HG02884 (cell line): ENCODE measurements at regions not wholly inside any gene's neighbourhood (a gene's known extent, or its start where the extent isn't known, plus 50 kb on each side); places are given as distances from the start of the nearest gene placed in this dataset.

Experiments
- ATAC-seq: cut with Tn5 transposase; IDR thresholded peaks from one replicate; pipeline ENCODE4 v1.9.1; 2021; ENCODE audit warnings: mild to moderate bottlenecking, moderate library complexity; ENCODE audit not compliant: unreplicated experiment

- ATAC-seq = no peak
Measured at GRCh38 chr1:199857108-199857507, 170.4 kb upstream of the NR5A2 start.

DNA sequence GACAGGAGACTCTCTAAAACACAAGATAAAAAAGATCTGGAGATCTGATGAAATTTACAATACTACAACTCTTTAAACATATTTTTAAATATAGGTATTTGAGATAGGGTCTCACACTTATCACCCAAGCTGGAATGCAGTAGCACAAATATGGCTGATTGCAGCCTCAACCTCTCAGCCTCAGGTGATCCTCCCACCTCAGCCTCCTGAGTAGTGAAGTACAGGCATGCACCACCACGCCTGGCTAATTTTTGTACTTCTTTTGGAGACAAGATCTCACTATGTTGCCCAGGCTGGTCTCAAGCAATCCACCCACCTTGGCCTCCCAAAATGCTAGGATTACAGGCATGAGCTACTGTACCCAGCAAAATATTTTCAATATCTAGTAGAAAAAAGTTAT, 170.0 kb upstream of the NR5A2 start:
- ATAC-seq = no peak

DNA sequence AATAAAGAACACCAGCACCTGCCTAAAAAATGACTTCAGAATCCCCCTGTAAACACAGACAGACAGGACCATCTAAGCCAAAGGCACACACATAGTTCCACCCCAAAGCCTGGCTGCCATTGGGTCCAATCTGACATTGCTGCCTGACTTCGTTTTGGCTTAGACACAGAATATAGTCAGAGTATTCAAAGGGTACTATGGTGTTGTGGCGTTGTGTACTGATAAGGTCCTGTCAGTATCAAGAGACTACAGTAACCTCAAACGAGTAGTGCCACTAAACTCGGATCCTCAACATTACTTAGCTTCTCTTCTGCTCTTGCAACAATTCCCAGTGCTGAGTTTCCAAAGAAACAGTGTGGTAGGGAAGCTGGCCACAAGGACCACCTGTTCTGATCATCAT, 169.3 kb upstream of the NR5A2 start:
- no peak for ATAC-seq

GRCh38 chr1:199858856-199859255, 168.7 kb upstream of the NR5A2 start:
- no peak for ATAC-seq

DNA sequence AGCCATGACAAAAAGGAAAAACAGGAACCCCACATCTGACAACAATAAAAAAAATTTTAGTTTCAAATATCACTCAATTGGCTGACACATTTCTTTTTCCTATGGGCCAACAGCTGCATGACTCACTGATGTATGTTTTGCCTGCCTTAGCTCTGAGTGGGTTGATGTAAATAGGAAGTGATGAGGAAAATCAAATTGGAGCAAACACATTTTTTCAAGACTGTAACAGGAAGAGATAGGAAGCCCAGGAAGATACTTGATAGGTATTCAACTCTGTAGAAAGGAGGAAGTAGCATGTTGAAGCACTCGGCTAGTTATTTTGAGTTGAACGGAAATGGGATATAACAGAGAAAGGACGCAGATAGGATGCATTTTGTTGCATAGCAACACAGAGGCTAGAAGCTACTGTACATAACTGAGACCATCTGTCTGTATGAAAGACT, 168.0 kb upstream of the NR5A2 start:
- no peak for ATAC-seq

- ATAC-seq = no peak
Measured at GRCh38 chr1:199861020-199861795, 166.3 kb upstream of the NR5A2 start.

DNA sequence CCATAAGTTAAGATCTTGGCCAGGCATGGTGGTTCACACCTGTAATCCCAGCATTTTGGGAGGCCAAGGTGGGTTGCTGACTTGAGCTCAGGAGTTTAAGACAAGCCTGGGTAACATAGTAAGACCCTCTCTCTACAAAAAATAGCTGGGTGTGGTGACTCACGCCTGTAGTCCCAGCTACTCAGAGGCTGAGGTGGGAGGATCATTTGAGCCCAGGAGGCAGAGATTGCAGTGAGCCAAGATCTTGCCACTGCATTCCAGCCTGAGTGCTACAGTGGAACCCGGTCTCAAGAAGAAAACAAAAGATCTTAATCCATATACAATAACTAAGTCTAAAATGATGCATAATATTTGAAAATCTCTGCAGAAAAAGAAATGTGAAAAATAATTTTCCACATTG, 165.5 kb upstream of the NR5A2 start:
- ATAC-seq = no peak

DNA sequence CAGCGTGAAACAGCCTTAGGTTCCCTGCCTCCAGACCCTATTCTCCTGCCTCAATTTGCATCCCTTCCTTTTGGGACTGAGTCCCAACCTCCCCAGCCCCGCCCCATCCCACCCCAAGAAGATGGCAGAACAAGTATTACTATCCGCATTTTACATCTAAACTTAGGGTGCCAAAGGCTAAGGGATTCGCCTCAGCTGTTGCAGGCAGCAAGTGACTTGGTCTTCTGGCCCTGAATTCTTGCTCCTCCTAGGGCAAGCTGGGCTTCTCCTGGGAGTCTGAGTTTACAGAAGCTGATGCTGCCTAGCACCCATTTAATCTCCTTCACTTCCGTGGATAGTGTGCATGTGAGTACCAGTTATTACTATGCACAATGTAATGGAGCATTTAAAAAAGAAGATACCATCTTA, 161.3 kb upstream of the NR5A2 start:
- ATAC-seq = no peak

DNA sequence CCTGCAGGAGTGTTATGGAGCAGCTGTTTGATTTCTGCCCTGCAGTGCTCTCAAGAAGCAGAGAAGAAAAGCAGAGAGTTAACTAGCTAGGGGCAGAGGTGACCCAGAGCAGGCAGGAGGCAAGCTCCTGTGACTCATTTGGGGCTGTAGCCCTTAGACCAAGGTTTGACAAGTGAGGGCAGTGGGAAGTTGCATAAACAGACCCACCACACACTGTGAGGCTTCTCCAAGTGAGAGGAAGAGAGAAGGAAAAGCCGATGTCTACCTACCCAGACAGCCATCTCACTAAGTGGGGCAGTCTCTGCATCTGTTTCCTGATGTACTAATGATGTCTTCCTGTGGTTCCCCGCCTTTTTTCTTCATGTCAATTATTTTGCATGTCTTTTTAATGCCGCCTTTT, 159.9 kb upstream of the NR5A2 start:
- no peak for ATAC-seq

GRCh38 chr1:199868777-199869176, 158.7 kb upstream of the NR5A2 start:
- ATAC-seq = no peak

DNA sequence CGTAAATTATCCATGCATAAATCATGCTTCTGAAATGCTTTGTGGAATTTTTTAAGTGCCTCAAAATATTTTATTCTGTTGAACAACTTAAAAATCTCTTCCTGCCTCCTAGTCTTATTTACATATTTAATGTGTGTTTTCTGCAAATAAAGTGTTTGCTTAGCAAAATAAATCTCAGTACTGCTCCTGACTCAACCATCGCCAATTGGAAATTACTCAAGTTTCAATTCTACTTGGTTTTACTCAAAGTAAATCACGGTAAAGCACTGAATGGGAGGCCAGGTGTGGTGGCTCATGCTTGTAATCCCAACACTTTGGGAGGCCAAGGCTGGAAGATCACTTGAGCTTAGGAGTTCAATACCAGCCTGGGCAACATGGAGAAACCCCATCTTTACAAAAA, 152.2 kb upstream of the NR5A2 start:
- ATAC-seq = no peak

DNA sequence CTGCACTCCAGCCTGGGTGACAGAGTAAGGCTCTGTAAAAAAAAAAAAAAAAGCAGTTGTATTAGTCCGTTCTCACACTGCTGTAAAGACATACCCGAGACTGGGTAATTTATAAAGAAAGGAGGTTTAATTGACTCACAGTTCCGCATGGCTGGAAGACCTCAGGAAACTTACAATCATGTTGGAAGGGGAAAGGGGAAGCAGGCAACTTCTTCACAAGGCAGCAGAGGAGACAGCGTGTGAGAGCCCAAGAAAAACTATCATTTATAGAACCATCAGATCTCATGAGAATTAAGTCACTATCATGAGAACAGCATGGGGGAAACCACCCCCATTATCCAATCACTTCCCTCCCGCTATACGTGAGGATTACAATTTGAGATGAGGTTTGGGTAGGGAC, 151.7 kb upstream of the NR5A2 start:
- no peak for ATAC-seq

DNA sequence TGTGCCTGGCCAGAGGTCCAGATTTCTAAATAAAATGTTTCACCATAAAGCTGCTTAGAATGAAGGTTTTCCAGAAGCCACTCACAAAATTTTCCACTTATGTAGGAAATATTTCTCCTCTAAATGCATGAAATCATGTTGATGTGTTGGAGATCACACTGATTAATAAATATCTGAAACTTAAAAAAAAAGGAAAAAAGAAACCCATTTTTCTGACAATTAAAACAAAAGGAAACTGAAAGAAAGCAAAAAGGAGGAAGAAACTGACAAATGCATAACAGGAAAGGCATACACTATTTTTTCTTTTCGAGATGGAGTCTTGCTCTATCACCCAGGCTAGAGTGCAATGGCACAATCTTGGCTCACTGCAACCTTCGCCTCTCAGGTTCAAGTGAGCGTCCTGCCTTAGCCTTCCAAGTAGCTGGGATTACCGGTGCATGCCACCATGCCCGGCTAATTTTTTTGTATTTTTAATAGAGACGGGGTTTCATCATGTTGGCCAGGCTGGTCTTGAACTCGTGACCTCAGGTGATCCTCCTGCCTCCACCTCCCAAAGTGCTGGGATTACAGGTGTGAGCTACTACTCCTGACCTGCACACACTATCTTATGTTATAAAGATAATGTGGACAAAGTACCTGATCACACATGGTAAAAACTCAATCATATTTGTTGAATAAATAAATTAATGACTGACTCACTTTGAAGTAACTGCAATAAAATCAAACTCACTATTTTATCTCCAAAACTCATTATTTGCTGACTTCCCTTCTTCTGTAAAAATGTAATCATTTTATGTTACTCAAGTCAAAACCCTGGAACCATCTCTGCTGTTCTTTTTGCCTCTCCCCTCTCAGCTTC, 149.8 kb upstream of the NR5A2 start:
- no peak for ATAC-seq

GRCh38 chr1:199878823-199879222, 148.7 kb upstream of the NR5A2 start:
- no peak for ATAC-seq

DNA sequence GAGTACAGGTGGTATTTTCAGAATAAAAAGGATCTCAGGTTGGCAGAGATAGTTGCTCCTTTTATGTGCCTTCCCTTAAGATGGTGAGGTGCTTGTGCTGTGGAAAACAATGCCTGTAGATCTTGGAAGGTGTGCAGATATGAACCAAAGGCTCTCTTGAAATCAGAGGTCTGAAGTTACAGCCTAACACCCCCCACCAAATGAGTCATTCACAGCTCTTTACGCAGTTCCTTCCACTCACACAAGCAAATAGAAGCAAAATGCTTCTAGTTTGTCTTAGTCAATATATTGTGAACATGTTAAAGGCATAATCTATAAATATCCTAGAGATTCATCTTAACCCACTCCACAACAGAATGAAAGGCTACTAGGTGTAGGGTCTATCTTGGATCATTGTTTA, 128.9 kb upstream of the NR5A2 start:
- ATAC-seq = no peak

GRCh38 chr1:199901341-199901740, 126.2 kb upstream of the NR5A2 start:
- ATAC-seq = no peak

DNA sequence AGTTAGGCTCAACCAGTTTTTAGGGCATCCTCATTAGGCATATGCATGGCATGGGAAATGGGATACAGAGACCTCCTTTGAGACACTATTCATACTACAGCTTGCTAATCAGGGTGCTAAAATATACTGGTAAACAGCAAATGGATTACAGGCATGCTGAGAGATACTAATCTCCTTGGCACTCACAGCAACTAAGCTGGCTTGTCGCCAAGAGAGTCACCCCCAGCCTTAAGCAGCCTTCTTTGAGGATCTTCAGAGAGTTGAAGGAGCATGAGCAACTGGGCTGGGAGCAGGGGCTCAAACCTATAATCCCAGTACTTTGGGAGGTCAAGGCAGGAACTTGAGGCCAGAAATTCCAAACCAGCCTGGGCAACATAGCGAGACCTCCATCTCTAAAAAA, 120.1 kb upstream of the NR5A2 start:
- no peak for ATAC-seq

GRCh38 chr1:199909137-199909536, 118.4 kb upstream of the NR5A2 start:
- ATAC-seq = no peak

DNA sequence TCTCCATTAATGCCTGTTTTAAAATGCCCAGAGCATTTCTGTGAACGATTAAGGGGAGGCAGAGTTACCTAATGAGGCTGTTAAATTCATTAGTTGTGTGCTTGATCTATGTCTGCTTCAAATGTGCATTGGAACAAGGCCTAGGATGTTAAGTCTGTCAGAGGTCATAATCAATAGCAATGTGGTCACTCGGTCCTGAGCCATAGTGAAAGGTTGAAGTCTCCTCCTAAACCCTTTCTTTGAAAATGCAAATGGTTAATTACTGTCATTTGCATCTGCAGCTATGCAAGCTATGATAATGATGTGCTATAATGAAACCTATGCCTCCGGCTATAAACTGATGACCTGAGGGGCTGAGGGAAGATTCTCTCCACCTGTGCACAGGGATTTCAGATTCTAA, 114.2 kb upstream of the NR5A2 start:
- no peak for ATAC-seq

DNA sequence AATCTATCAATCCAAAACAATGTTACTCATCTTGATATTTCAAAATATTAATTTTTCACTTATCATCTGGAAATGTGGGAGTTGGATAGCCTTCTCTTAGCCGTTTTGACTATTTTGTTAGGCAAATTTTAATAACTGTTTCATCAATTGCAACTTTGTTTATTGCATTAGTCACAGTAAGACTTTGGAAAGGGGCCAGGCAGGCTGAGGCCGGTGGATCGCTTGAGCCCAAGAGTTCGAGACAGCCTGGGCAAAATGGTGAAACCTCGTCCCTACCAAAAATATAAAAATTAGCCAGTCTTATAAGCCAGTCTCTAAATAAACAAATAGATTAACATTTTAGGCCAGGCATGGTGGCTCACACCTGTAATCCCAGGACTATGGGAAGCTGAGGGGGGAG, 113.0 kb upstream of the NR5A2 start:
- no peak for ATAC-seq

DNA sequence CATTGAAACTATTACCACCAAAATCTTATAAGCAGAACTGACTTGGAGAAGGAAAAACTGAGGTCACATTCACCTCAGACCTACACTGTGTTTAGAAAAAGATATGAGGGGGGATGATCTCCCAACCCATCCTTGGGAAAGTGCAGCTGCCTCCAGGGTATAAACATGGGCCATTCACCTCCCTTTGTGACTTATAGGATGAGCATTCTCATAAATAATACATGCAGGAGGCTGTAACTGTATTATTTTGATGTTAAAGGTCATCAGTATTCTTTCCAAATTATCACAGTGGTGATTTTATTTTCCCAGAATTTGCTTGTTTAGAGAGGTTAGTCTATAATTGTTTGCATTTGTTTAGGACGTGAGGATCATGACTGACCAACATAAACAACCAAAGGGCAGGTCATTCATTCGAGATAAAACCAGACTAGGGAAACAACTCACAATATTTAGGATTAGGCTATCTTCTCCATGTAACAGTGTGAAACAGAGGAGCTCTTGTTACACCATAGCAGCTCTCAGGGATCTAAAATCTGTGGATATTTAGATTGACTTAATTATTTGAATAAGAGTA, 109.2 kb upstream of the NR5A2 start:
- ATAC-seq = no peak

DNA sequence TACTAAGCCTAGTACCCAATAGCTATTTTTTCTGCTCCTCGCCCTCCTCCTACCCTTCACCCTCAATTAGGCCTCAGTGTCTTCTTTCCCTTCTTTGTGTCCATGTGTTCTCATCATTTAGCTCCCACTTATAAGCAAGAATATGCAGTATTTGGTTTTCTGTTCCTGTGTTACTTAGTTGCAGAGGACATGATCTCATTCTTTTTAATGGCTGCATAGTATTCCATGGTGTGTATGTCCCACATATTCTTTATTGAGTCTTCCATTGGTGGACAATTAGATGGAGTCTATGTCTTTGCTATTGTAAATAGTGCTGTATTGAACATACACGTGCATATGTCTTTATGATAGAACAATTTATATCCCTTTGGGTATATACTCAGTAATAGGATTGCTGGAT, 106.9 kb upstream of the NR5A2 start:
- ATAC-seq = no peak
